Bone marrow (tissue), 2 donors: ENCODE measurements at regions not wholly inside any gene's neighbourhood (a gene's known extent, or its start where the extent isn't known, plus 50 kb on each side); places are given as distances from the start of the nearest gene placed in this dataset.
"Not testable (repeated sequence)": the region's sequence is repeated elsewhere in the genome, so short reads cannot be mapped to it uniquely, and the experiment has no call there.

Source experiments
- DNase-seq, 2 donors: peaks; one replicate each; lab custom pipeline; 2025; lab: John Stamatoyannopoulos, UW

DNA sequence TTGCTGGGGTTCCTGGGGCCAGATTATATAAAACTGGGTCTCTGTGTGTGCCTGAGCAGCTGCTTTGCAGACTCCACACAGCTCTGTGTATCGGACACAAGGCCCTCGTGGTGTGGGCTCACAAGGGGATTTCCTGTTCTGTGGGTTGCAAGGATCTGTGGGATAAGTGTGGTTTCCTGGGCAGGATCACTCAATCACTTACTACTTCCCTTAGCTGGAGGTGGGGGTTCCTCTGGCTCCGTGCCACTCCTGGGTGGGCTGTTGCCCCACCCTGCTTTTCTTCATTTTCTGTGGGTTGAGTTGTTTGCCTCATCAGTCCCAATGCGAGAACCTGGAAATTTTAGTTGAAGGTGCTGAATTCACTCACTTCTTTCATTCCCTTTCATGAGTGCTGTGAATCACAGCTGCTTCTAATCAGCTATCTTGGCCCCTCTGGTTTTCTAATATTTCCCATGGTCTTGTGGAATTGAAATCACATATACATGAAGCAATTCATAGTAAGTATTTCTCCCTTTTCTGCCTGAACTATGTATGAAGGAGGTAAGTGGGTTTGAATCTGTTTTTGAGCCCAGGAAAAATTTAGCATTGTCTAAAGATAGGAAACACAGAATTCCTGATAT is 196.3 kb downstream of the DCDC2C start:
- DNase-seq = no peak

DNA sequence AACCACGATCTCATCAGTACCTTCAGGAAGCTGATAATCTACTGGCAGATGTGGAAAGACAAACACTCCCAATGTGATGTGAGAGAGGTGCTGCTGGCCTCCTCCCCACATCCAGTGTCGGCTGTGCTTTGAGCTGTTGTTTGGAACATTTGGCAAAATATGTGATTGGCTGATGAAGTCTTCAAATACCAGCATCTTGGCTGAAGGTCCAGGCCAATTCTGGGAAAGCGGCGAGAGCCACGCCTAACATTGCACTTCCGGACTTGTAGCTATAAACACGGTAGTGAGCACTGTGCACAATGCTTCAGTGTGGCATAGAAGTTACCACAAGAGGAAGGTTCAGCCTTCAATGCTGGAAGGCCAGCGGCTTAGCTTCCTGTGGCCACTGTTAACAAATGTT is 198.8 kb downstream of the DCDC2C start:
- no peak for DNase-seq

DNA sequence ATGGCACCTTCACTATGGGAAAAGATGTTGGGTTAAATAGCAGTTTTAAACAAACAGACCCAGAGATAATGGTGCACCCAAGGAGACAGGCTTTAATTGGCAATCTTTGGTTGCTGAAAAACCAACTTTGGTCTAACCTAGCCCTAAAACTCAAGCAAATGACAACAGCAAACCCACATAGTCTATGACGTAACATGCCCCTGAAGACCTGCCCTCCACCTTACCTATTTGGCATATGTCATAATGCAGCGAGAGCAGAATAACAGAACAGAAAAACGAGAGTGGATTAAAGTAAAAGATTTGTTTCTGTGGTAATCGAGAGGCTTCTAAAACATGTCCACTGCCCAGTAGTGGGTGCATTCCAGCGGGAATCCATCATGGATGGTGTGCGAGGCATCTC is 200.7 kb downstream of the DCDC2C start:
- no peak for DNase-seq

DNA sequence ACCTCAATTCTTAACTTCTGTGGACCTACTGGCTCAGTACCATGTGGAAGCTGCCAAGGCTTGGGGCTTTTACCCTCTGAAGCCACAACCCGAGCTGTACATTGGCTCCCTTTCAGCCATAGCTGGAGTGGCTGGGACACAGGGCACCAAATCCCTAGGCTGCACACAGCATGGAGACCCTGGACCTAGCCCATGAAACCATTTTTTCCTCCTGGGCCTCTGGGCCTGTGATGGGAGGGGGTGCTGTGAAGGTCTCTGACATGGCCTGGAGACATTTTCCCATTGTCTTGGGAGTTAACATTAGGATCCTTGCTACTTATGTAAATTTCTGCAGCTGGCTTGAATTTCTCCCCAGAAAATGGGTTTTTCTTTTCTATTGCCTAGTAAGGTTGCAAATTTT is 205.1 kb downstream of the DCDC2C start:
- DNase-seq = not testable (repeated sequence)

DNA sequence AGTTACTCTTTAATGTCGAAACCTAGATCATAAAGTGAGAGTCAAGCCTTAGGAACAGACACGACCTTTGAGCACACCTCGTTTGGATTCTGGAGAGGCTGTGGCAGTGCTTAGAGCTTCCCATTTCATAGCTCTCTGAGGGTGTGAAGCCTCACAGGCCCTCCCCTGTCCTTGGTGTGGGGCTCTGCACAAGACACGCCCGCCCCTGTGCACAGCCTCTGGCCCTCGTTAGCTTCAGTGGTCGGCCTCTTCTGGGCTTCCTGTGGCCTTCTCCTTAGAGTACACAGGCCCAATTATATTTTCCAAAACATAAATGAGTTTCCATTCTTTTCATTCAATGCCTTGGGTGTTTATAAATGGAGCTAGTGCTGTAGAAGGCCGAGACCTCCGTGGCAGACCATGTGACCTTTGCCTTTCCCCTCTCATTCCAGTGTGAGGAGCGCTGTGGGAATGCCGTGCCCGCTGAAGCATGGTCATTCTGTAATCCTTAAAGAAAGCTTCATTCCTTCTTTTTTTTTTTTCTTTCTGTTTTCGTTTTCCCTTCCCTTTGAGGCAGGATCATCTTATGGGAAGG is 208.6 kb downstream of the DCDC2C start:
- no peak for DNase-seq

DNA sequence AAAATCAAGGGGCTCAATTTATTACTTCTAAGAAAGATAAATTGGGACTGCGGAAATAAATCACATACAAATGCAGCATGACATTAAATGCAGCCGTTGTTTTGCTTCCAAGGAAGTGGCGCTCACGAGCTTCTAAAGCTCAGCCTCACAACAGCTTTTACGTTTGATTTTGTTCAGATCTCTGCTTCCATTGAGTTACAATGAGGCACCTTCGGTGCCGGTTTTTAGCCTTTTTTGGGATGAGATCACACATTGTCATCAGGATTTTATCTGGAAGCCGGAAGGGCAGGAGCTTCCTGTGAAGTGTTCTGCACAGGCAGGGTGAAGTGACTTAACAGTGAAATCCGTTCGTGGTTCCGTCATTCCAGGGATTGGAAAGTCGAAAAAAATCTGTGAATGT is 209.8 kb downstream of the DCDC2C start:
- no peak for DNase-seq

DNA sequence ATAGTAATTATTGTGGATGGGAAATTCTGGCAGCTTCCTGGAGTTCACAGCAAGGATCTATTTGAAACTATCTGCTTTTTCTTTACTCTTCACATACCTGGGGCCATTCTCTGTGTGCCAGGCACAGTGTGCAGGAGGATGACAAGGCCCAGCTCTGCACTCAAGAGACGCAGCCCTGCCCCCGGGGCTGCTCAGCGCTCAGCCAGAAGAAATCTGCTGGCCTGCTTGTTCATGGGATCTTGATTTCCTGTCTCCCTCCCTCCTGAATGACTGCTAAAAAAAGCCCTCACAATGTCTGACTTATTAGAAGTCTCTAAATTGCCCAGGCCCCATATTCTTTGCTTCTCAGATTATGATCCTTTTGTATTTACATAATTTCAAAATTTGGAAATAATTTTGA is 210.9 kb downstream of the DCDC2C start:
- DNase-seq = no peak

DNA sequence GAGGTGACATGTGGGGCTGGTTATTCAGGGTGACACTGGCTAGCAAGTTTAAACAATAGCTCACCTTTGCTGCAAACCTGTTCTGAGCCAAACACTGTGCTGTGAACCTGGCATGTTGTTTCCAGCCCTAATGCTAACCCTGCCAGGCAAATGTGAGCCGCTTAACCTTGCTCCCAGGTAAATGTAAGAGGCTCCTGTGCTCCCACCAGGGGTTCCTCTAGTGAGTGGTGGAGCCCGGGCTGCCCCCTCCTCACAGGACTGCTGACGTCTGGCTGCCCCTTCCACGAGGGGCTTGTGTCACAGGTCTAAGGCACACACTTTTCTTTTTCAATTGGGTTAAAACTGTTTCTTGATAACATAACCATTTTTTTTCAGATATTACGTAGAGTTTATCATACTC is 223.7 kb downstream of the DCDC2C start:
- no peak for DNase-seq

DNA sequence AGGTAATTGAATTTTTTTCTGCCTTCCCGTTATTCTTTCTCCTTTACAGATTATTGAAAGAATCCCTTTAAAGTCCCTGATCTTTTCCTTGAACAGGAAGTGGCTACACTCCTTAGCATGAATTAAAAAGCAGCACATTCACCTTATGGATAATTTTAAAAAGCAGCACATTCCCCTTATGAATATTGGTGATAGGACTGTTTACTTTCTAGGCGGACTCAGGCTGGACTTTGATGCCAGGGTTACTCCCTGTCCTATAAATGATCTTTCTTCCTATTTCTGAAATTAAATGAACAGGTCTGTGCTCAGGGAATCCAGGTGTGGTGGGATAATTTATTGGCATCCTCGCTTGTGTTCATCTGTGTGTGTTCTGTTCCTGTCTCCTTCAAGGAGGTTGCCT is 226.0 kb downstream of the DCDC2C start:
- DNase-seq = no peak

DNA sequence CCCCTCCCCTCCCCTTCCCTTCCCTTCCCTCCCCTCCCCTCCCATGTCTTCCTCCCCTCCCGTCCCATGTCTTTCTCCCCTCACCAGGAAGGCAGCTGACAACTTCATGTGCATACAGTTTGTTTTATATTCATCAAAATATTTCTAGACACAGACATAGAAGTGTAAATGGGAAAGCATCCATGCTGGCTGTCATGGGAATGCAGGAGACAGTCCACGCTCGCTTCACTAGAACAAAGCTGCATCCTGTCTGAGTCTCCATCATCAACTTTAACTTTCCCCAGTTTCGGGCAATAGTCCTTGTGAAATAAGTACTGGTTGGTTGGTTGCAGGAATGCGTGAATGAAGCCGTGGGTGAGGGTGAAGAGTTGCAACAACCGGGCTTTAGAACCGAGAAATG is 226.9 kb downstream of the DCDC2C start:
- no peak for DNase-seq

DNA sequence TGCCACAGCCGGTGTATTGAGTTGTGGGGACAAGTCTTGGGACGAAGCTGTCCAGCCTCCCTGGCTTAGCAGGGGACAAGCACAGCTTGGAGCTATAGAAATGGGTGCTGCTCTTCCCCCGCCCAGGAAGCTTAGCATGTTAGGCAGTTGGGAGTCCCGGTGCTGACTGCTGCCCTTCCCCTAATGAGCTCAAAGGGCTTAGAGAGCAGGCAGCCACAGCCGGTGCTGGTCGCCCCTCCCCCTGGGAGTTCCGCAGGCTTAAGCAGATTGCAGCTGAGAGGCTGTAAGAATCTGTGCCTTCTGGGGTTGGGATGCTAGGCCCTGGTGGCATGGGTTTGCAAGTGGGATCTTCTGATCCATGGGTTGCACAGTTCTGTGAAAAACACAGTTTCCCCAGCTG is 237.3 kb downstream of the DCDC2C start:
- no peak for DNase-seq

DNA sequence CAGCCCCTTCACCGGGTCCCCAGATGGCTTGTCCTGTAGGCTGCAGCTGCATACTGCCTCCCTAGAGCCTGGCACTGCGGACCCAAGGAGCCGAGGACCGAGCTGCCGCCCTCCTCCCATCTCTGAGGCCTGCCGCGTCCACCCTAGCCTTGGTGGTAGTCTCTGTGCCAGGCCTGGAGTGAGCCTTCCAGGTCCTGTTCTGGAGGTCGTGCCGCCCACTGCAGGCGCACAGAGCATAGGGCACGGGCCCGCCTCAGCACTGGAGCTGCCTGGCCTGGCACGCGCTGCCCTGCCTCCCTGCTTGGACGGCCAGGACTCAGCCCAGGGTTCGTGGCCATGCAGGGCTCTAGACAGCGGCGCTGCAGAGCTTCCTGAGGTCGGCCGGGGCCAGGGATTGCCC is 239.5 kb downstream of the DCDC2C start:
- no peak for DNase-seq

DNA sequence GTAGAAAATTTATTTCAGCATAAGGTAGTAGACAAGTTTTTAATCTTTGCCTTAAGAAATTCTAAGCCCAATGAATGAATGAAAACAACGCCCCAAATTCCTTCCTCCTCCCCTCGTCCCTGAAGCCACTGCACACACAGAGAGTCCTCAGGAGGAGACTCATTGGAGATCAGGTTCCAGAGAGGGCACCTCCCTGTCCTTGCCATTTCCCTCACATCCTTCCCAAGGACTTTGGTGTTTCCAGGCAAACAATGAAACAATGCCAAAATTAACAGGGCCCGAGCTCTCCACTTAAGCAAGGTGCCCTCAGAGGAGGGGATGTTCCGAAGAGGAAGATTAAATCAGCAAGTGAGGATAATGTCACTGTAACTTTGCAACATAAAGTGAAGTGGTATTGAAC is 240.7 kb downstream of the DCDC2C start:
- no peak for DNase-seq

DNA sequence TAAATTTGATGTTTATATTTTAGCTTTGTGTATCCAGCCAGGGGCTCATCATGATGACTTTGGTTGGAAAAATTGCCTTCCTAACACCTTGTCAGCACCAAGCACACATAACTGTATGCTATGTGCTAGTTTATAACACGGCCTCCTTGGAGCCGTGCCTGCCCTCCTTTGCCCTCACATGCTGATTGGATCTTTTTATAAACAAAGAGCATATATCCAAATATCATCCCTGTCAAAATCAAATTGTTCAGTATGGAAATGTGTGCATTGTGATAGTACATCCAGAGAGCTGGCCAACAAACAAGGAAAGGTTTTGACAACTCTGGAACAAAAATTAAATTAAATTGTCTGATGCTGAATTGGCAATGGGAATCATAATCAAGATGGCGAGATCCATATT is 241.5 kb downstream of the DCDC2C start:
- DNase-seq = no peak

DNA sequence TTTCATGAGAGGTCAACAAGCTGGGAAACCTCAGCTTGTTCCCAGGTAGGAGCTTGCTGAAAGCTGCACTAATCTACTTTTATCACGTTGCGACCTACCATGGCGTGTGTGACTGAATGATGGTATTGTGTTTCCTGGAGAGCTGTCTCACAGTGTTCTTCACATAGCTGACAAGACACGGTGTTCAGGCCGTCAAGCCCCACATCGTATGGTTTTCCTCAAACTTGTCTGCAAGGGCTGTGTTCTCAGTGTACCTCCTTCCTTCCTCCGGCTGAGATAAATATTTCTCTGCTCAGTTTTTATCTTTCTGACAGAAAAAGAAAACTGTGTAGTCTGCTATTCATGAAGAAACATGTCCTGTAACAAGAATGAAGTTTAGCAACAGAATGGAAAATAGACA is 244.8 kb downstream of the DCDC2C start:
- no peak for DNase-seq

DNA sequence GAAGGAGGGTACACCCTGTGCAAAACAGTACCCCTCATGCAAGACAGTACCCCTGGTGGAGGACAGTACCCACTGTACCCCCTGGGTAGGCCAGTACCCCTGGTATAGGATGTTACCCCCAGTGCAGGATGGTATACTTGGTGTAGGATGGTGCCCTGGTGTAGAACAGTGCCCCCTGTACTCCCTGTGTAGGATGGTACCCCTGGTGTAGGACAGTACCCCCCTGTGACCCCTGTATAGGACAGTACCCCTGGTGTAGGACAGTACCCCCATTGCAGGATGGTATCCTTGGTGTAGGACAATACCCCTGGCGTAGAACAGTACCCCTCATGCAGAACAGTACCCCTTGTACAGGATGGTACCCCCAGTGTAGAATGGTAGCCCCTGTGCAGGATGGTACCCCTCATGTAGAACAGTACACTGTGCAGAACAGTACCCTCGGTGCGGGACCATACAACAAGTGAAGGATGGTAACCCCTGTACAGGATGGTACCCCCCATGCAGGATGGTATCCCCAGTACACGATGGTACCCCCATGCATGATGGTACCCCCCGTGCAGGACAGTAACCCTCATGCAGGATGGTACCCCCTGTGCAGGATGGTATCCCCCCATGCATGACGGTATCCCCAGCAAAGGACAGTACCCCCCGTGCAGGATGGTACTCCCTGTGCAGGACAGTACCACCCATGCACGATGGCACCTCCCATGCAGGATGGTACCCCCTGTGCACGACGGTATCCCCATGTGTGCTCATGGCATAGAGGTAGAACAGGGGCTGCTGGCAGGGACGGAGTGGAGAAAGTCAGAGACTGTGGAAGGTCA is 248.0 kb downstream of the DCDC2C start:
- no peak for DNase-seq

DNA sequence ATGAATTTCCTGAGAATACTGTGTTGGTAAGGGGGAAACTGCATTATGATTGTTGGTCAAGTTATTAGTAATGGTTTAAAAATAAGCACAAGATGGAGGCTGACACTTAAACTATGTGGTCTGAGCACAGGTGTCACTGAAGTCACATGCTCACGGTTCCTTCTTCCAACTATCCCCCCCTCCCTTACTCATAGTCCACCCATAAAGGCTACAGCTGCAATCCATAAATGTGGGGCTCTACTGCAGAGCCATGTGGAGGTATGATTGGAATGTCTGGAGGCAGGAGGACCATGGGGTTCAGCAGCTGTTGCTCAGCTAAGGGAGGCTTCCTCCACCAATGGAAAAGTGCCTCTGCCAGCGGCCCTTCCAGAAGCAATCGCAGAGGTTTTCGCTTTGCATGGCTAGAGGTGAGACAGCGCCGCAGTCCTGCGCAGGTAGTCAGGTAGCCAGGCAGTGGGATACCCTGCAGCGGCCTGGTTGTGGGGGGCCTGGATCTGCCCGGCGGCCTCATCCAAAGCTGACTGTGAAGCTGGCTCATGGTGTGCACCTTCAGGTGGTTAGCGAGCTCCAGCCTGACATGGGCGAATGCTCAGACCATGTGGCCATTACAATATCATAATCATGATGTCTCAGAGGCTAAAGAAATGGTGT is 249.6 kb downstream of the DCDC2C start:
- no peak for DNase-seq

DNA sequence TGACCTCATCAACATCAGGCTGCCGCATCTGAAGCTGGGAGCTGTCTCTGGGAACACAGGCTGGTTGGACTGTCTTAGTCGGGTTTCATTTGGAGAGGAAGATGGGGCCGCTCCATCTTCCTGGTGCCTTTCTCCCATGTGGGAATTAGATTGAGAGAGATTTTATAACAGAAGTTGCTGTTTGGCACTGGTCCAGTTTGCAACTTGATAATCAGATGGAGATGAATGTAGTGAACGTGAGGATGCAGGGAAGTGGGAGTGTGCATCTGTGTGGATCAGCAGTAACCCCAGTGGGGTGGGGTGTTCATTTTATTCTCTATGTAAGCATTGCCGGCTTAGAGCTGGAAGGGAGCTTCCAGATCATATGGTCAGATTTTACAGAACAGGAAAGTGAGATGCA is 250.9 kb downstream of the DCDC2C start:
- no peak for DNase-seq

DNA sequence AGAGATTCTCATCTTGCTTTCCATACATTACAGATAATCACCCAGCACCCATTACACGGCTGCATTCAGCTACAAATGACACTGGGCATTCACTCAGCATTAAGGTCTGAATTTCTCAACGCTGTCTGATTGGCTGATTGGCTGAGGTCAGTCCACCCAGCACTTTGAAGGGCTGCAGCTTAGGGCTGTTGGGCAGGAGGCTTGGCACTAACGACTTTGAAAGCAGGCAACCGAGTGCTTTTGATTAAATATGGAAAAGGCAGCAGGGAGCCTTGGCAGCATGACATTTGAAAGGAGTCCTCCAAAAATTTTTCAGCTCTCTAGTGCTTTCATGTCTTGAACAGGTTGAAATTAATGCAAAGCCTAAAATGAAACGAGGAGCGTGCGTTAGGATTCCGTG is 253.0 kb downstream of the DCDC2C start:
- DNase-seq = no peak

DNA sequence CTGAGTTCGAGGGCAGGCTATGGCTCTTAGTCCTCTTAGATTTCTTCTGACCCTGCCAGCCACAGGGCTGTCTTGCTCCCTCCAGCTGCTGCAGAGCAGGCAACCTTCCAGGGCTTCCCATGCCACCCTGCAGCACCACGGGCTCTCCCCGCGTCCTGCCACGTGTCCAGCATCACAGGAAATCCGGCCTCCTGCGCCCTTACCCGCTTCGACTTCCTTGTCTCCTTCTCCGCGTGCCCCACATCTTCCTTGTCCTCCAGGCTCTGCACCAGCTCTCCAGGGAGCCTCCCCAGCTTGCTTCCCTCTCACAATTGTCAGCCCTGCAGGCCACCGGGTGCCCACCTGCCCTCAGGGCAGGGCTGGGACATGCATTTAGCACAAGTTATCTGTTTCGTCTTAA is 253.5 kb downstream of the DCDC2C start:
- no peak for DNase-seq

DNA sequence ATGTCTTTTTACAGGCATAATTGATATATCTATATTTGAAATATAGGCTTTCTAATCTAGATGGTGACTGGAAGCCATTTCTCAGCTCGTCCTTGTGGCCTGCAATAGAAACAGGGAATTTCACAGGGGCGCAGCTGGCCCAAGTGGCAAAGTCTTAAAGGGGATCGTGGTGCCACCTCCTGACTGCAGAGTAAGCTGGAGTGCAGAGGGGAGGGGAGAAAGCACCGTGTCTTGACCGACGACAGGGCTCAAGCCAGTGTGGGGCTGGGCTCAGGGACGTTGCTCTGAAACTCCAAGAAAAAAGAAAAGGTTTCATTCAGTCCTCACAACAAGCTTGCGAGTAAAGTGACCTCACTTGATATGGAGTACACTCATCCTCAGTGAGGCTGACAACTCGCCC is 255.1 kb downstream of the DCDC2C start:
- no peak for DNase-seq

DNA sequence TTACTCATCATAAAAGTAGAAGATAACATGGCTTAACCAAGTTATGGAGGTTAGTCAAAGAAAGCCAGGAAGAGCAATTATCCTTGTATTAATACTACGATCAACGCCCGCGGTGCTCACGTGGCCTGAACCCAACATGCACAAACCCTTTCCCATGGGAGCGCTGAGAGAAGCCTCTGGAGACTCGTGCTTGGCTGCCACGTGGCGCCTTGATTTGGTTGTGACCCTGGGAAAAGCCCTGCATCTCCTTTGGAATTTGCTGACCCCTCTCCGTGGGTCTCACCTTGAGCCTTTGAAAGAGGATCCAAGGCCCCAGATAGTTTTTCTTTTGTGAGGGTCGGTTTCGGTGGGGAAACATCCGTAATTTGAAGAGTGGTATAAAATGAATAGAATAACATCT is 255.6 kb downstream of the DCDC2C start:
- no peak for DNase-seq

DNA sequence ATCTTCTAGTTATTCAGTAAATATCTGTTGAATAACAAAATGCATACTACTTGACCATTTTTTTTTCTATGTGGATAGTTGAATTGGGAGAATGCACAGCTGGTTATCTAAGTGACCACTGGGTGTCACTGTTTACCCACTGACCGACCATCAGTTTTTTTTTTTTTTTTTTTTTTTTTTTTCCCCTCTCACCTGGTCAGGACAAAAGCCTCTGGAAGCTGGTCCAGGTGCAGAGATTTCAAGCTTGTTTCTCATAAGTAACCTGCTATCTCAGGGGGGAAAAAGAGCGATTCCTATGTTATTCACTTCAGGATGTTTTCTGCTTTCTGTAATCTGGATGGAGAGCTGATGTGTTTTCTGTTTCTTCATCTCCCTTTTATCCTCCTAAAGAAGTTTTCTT is 256.0 kb downstream of the DCDC2C start:
- DNase-seq = no peak
